WI38 (cell line): ENCODE measurements at regions not wholly inside any gene's neighbourhood (a gene's known extent, or its start where the extent isn't known, plus 50 kb on each side); places are given as distances from the start of the nearest gene placed in this dataset.
"Not testable (repeated sequence)": the region's sequence is repeated elsewhere in the genome, so short reads cannot be mapped to it uniquely, and the experiment has no call there.

Source experiments
- H3K4me3 ChIP-seq: 2 replicates; pipeline ENCODE4 v1.5.1; 2011; ENCODE audit warnings: low read depth, mild to moderate bottlenecking, control low read depth, low read length
- TF ChIP-seq, protein P1 (sequence below): IDR thresholded peaks from 2 replicates; pipeline ENCODE4 v1.5.1; 2012; ENCODE audit warnings: low read depth, mild to moderate bottlenecking, control low read depth, low read length

GRCh38 chr14:58994130-58994529 lies 194.3 kb upstream of the DAAM1 start:
- H3K4me3 ChIP-seq = no peak overlapping the region
- TF ChIP-seq, protein P1, sequence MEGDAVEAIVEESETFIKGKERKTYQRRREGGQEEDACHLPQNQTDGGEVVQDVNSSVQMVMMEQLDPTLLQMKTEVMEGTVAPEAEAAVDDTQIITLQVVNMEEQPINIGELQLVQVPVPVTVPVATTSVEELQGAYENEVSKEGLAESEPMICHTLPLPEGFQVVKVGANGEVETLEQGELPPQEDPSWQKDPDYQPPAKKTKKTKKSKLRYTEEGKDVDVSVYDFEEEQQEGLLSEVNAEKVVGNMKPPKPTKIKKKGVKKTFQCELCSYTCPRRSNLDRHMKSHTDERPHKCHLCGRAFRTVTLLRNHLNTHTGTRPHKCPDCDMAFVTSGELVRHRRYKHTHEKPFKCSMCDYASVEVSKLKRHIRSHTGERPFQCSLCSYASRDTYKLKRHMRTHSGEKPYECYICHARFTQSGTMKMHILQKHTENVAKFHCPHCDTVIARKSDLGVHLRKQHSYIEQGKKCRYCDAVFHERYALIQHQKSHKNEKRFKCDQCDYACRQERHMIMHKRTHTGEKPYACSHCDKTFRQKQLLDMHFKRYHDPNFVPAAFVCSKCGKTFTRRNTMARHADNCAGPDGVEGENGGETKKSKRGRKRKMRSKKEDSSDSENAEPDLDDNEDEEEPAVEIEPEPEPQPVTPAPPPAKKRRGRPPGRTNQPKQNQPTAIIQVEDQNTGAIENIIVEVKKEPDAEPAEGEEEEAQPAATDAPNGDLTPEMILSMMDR = no peak

DNA sequence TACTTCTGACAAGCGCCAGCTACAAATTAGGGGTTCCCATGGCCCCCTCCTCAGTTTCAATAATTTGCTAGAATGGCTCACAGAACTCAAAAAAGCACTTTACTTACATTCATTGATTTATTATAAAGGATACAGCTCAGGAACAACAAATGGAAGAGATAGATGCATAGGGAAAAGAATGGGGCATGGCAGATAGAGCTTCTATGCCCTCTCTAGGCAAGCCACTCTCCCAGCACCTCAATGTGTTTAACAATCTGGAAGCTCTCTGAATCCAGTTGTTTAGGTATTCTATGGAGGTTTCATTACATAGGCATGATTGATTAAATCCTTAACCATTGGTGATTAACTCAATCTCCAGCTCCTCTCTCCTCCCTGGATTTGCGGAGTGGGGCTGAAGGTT lies 184.5 kb upstream of the DAAM1 start:
- TF ChIP-seq, protein P1 = no peak
- no peak overlapping the region for H3K4me3 ChIP-seq

- H3K4me3 ChIP-seq = not testable (repeated sequence)
Measured at GRCh38 chr14:59006179-59006578, 182.3 kb upstream of the DAAM1 start.

- TF ChIP-seq, protein P1 = no peak
- H3K4me3 ChIP-seq = no peak overlapping the region
Measured at GRCh38 chr14:59009967-59010366, 178.5 kb upstream of the DAAM1 start.

DNA sequence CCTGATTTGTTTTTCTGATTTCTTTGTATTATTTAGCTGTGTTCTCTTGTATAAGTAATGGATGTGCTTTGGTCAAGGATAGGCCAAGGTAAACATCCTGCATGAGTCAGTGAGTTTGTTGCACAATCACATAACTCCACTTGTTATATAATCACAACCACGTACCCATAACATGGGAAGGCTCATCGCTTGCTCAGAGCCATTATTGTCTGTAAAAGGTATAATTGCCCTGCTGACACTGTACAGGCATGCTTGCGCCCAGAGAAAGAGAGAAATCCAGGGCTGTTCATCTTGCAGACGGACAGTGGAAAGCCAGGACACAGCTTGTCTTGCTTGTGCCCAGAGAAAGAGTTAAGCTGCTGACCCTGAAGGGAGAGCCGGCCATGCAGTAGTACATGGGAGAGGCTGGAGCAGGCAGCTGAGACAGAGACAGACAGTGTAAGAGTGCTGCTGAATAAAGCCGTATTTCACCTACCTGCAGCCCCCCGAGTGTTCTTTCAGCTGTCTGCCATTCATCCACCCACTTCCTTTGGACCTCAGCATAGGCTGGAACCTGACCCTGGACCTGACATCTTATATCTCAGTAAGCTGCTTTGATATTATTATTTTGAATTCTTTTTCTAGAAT lies 174.7 kb upstream of the DAAM1 start:
- TF ChIP-seq, protein P1 = no peak
- H3K4me3 ChIP-seq = no peak overlapping the region

DNA sequence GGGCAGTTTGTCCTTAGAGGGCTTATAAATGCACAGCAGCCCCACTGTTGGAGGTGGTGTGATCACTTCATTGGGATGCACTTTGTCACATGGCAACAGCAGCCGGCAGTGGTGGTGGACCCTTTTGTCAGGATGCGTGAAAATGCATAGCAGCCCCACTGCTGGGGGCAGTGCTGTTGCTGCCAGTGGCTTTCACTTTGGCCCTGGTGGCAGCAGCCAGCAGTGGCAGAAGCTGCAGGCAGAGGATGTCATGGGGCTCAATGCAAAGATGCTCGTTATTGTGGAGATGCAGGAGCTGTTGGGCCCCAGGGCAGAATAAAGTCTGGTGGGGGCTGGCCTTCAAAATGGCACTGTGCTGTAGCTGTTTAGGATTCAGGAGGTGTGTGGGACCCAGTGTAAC lies 173.0 kb upstream of the DAAM1 start:
- no peak overlapping the region for H3K4me3 ChIP-seq
- TF ChIP-seq, protein P1 = no peak

DNA sequence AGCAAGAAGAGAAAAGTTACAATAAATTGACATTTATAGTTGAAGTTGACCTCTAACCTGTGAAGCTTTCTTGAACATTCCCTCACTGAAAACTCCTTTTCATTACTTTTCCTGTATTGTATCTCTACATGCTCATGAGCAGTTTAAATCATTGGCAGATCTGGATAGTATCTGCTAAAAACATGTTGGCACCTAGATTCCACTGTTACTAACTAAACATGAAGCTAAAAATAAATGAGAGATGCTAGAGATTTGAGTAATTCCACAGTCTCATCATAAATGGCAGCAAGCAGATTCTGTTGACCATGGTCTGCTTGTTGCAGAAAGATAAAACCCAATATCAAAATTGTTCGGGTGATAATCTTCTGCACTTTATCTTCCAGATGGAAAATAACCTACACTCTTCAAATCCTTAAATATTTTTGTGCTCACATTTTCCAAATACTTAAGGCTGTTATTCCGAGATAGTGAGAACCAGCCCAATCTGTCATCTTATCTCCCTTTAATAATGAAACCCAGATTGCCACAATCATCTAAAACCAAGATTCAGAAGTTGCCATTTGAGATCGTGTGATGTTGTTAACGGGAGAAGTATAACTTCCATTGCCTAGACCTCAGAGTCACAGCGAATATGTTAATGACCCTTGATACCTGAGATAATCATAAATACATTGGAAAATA lies 171.0 kb upstream of the DAAM1 start:
- TF ChIP-seq, protein P1 = no peak
- no peak overlapping the region for H3K4me3 ChIP-seq
